Activated gamma-delta T cell (primary cell): ENCODE measurements at regions not wholly inside any gene's neighbourhood (a gene's known extent, or its start where the extent isn't known, plus 50 kb on each side); places are given as distances from the start of the nearest gene placed in this dataset.

Experiments used
- DNase-seq: peaks from one replicate; lab custom pipeline; 2025; lab: John Stamatoyannopoulos, UW

DNA sequence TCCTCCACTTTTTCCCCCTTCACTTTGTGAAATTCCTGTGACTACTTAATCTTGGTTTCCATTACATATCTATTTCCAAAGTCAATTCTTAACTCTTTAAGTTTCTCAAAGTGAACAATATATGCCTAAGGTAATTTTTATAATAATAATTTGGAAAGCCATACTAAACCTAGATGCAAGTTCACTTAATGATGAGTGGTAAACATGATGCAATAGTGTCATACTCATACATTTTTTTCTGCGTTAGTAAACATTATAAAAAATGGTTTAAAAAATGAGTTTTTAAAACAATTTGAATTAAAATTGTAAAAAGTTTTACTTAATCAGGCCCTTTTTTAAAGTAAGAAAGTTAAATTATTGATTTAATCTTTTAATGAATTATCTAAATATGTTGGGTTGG lies 659.4 kb upstream of the FZD8 start:
- DNase-seq: no peak

DNA sequence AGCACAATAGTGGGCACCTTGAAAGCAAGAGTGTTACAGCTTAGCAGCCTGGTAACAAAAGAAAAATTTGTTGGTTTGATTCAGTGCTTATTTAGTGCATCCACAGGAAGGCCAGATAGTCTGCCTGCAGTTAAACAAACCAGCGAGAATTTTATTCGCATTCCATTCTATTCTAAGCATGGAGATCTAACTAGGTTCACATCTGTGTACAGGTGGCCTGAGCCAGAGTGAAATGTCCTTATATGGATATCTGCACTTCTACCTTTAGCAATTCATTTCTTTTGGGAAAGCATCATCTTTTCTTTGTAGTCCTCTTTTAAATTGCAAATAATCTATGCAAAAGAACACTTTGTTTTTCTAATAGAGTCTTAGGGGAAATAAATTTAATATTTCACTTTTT lies 659.0 kb upstream of the FZD8 start:
- no peak for DNase-seq

DNA sequence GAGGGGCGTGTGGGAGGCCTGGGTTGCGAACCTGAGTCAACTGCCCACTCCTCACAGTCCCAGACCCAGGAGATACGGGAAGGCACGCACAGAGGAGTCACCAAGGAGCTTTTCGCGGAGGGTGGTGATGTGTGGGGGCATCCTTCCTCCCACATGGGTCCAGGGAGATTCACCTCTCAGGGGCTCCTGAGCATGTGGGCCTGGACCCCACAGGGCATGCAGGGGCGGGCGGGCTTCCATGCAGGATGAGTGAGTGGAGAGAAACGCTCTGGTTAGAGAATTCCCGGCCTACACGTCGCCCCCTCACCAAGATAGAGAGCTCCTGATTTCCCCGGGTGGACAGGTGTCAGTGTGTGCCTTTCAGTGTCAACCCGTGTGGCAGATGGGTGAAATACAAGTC lies 641.7 kb upstream of the FZD8 start:
- no peak for DNase-seq

DNA sequence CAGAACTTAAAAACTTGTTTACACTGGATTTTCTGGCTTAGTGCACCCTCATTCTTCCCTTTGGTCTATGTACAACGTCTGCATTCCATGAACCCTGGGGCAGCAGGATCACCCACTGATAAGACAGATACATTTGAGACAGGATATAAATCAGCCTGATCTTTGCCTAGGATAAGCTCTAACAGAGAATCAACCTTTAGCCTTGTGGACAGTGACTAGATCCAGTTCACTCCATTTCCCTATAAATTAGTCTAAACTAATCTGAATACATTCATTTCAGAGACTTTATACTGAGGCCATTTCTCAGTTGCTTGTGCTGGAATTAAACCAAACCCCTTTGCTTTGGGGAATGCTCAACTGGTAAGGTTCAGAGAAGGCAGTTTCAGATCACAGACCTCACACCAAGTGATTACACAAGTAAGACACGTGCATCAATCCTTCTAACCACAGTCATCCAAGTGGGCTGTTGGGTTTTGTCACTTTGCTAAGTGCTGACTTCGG lies 639.8 kb upstream of the FZD8 start:
- no peak for DNase-seq

DNA sequence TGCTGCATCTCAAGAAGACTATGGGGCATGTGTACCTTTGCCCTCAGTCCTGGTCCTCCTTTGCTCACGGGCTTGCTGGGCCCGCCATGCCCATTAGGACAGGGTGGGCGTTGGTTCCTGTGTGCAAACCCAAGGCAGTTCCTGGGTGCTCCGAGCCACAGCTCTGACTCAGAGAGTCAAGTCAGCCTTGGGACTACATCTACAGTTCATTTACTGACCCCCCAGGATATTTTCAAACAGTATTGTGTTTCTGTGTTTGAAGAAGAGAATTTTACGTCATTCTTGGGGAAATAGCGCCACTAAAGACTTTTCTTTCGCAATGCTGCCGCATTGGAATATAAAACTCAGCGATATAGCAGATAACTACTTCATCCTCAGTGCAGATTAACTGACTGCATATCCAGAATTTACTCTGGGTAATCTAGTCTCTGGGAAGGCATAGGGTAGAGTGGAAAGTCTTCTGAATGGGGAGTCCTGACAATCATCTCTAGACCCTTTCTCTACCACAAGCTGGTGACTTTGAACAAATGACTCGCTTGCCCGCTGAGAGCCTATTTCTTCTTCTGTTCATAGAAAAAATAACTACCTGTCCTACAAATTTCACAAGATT lies 638.9 kb upstream of the FZD8 start:
- DNase-seq: no peak

DNA sequence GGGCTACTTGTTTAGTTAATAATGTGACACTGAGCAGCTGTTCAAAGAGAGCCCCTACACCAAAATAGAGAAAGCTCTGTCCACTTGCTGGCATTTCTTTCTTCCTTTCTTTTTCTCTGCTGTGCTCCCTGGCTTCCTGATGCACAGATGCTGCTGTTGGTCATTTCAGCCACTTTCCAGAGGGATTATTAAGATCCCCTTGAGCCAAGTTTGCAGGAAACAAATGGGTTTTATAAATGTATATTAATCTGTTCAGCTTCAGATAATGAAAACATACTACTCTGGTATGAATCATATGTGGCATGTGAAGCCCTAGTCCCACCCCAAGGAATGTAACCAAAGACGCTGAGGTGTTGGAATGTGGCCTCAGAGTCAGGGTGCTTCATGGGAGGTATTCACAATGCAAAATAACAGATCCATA lies 638.2 kb upstream of the FZD8 start:
- no peak for DNase-seq

DNA sequence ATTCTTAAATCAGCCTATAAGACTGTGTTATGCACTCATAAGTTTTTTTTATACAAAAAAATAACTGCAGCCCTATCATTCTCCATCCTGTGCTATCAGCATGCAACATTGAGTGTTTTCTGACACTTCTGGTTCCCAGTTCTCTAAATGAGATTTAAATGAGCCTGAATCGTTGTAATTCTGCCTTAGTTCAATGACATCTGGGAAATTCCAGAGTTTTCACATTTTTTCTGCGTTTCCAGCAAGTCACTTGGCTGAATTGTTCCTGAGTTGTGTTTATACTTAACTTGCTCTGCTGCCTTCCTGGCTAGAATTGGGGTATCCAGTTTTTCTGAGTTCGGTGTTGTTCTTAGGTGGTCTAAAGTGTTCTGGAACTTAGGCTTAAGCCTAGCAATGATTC lies 636.1 kb upstream of the FZD8 start:
- DNase-seq: no peak

DNA sequence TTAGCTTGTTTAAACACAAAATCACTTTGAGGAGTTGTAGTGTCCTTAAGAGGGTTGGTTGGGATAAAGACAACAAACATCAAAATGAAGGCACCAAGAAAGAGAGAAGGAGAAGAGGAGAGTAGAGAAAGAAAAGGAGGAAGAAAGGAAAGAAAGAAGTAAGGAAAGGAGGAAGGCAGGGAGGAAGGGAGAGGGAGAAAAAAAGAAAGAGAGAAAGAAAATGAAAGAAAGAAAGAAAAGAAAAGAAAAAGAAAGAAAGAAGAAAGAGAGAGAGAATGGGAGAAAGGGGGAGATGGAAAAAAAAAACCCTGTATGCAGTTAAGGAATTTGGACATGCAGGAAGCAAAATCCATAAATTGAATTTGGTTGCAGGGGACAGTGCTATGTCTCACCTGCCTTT lies 635.4 kb upstream of the FZD8 start:
- DNase-seq: no peak

DNA sequence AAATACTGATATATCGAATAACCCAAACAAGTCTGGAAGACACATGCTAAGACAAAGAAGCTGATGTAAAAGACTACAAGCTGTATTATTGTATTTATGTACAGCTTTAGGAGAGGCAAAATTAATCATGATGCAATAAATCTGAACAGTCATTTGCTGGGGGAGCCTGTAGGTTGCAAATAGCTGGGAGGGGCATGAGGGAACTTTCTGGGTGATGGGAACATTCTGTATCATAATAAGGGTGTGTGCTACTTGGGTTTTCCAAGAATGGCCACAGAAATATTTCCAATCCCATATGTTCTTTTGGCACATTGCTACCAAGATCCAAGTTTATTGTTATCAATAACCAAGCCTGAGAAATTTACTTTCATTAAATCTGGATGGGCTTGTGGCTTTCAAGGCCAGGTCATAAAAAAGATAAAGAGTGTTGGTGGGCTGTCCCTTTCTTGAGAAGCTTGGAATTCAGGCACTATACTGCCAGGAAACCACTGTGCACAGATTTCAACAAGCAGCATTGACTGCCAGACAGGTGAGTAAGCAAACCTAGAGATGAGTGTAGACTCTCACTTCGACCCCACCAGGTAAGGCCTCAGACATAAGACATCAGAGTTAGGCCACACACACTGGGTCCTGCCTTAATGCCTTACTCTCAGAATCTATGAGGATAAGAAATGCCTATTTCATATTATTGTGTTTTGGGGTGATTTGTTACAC lies 629.7 kb upstream of the FZD8 start:
- DNase-seq: no peak

DNA sequence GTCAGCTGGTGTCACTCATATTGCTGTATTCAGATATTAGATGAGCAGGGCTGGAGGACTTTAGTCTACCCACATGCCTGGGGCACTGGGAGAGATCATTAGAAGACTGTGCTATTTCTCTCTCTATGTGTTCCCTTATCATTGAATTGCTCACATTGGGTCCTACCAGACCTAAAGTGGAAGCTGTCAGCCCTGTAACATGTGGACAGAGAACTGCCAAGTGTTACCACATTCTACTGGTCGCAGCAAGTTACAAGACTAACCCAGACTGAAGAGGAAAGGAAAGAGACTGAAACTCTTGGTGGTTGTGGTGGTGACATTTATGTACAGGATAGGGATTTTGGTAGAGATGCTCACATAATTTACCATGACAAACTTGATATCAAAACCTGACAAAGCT lies 627.1 kb upstream of the FZD8 start:
- DNase-seq: no peak

DNA sequence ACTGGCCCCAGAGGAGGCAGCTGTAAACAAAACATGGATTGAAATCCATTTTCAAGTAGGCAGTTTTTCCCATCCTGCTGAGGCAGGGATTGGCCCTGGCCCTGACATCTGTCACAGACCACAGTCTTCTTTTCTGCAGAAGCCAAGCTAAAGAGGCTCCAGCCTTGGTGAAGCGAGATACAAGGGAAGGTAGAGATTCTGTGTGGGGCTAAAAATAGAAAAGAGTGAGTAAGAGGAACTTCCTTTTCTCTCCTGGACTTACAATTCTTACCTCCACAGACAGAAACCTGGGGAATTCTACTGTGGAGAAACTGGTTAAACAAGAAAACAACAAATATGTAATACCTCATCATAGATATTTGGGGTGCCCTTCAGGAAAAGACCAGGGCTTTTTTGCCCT lies 624.8 kb upstream of the FZD8 start:
- no peak for DNase-seq

DNA sequence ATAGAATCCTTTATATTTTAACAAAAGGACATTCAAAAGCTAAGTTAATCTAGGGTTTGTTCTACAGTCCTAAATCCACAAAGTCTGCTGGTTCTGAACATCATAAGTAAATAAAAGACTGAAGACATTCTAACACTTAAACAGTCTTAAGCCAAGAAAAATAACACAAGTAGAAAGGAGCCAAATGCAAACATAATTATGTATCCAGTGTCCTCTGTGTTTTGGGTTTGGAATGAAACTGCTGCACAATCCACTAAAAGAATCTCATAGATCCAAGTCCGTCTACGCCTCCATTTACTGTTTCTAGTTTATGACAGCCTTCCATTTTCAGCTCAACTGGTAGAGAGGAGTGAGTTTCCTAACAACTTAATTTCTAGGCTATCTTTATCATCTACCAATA lies 623.6 kb upstream of the FZD8 start:
- DNase-seq: no peak

DNA sequence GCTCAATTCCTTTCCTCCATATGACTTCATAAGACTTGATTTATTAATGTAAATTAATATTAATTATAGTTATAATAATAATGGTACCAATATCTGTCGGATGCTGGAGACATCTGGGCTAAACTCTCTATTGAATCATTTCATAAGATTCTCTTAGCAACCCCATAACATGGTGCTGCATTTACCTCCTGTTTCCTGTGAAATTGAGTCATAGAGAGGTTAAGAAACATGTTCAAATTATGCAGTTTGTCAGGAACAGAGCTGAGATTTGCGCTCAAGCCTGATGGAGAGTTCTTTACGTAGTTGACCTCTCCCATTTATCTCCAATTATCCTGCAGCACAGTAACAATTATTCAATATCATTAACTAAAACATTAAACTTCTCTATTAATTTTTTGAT lies 621.8 kb upstream of the FZD8 start:
- DNase-seq: no peak

DNA sequence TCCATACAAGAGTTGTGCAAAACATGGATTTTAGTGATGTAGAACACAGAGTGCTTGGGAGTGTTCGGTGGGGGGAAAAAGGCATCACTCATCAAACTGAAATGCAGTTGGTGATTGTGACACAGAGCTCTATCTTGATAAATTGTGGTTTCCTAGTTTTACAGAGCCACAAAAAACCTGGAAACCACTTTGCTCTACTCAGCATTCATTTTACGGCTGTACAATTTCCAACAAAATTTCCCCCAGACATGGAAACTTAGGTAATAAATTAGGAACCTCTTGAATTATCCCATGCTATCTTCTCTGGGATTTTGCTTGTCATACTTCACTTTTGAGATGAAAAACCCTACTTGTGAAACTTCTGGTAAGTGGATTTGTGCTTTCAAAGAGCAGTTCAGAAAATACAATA lies 614.9 kb upstream of the FZD8 start:
- no peak for DNase-seq

DNA sequence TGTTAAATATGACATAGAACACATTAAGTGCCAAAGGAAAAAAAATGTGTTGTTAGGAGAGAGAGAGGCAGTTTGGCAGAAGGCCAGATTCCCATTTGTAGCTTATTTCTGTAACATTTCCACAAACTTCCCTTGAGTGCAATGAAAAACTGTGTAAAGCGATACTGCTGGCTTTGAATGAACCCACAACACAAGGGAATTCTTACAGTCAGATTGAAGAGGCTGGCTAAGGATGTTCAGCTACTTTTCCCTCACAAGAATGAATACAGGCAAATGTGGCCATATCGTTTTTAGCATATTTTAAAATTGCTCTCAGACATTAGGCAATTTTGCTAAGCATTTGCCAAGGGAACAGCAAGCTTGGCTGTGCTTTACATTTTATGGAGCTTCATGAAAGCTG lies 614.1 kb upstream of the FZD8 start:
- no peak for DNase-seq

DNA sequence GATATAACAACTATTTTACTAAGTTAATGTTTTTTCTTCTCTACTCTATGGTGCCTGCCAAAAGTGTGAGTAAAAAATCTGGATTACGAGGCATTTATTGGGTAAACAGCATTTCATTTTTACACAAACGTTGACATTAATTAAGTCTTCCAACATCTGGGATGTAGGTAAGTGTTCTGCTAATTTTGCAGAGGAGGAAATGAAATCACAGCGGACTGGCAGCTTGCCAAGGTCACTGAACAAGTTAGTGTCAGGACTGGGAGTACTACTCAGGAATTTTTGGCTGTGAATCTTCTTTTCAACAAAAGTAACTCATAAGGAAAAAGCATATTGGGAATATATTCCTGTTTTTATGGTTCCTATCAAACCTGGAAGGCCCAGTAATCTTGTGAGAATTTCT lies 612.1 kb upstream of the FZD8 start:
- DNase-seq: no peak

DNA sequence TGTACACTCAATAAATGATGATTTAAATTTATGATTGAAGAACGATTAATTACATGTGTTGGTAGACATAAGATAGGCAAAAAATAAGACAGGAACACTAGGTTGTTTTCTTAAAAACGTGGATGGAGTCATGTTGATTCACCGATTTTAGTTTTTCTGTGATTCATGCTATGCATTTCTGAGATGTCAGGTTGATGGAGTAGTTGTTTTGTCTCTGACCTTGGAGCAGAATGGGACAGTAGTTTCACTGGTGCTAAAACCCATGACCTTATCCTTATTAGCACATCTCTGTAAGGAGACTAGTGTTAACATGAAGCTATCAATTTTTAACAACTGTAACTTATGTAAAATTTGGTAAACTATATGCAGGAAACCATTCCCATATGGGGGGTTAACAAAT lies 611.6 kb upstream of the FZD8 start:
- no peak for DNase-seq

DNA sequence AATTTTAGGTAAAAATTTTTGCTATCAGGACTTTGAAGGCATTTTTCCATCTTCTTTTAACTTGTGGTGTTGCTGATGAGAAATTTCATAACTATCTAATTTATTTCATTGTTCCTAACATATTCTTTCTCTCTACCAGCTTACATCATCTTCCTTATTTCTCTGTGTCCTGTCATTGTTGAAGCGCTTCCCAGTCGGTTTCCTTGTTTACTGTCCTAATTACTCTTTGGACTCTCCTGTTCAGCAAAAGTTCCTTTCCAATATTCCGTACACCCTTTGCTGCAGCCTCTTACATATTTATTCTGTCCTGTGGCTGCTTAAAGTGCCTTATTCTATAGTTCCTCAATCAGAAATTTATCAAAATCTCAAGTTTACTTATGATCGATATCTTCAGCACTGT lies 609.0 kb upstream of the FZD8 start:
- no peak for DNase-seq

DNA sequence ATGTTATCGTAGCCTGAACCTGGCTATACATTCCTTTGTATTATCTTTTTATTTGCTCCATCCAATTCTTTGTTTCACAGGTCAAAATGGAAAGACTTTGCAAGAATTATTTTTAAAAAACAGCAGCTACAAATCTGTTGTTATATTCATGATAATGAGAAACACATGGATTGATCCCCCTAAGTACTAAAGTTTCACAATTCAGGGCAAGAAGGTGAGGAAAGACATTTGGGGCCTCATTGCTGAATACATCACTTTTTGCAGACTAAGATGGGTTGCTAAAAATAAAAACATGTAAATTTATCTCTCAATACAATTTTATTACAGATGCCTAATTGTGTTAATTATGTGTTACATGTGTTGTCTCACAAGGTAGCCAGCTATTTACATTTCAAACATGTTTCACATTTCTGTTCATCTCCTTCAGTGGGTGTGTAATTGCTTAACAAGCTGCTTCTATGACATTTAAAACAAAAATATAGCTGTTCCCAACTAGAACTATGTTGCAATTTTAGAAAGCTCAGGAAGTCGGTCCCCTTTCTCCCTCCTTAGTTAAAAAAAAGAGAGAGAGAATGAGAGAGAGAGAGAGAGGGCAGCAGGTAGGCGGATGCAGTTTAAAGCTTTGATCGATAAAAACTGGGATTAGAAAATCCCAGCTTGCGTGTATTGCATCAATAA lies 606.3 kb upstream of the FZD8 start:
- DNase-seq: no peak

DNA sequence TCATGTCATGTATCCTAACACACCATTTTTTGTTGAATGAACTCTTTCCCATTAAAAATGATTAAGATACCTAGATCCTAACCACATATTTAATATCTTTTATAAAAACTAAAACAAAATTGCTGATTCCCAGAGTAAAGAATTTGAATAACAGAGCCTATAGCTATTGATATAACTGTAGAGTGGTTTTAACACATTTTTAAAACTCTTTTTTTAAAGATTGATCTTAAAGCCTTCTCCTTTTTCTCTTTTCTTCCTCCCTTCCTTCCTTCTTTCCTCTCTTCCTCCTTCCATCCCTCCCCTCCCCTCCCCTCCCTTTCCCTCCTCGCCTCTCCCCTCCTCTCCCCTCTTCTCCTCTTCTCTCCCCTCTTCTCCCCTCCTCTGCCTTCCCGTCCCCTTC lies 605.4 kb upstream of the FZD8 start:
- DNase-seq: no peak

DNA sequence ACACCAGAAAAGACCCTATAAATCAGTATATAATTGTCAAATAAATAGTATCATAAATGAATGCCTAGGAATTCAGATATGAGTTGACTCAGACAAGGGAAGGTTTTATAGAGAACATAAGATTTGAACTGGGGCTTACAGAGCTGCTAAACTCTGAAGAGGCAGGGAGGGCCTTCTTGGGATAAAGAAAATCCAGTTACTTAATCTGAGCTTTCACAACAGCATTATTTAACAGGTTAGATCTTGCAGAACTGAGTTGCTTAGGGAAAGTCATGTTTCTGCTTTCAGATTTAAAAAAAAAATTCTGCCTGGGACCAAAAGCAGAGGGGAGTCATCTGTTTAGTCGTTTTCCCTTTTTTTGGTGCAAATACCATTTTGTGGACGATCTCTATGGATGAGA lies 594.8 kb upstream of the FZD8 start:
- no peak for DNase-seq

DNA sequence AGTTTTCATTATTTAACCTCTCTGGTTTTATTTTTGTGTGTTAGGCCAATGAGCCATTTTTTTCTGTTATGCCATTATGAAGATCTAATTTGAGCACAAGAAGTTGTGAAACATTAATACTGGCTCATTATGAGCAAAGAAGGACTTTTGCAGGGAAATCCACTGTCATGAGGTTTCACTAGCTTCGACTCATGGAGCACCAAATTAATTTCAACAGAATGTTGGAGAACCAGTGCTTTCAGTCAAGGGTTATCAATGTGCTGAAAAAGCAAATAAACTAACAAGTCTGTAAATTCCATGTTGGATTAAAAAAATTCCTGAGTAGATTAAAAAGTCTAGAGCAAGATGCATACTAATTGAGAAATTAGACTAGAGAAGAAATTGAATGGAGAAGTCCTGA lies 594.2 kb upstream of the FZD8 start:
- DNase-seq: no peak

DNA sequence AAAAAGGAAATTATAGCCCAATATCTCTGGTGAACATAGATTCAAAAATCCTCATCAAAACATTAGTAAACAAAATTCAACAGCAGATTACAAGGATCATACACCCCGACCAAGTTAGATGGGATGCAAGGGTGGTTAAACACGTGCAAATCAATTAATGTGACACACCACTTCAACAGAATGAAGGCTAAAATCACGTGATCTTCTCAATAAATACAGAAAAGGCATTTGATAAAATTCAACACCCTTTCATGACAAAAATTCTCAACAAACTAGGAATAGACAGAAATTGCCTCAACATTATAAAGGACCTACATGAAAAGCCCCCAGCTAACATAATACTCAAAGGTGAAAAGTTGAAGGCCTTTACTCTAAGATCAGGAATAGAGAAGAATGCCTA lies 590.8 kb upstream of the FZD8 start:
- DNase-seq: no peak
